CD4-positive, alpha-beta T cell treated with Interleukin-15 for 4 hours (primary cell): ENCODE measurements at regions not wholly inside any gene's neighbourhood (a gene's known extent, or its start where the extent isn't known, plus 50 kb on each side); places are given as distances from the start of the nearest gene placed in this dataset.

Experiments
- DNase-seq: peaks from one replicate; pipeline ENCODE4 v3.0.0-alpha.2; 2020; ENCODE audit warnings: low spot score

DNA sequence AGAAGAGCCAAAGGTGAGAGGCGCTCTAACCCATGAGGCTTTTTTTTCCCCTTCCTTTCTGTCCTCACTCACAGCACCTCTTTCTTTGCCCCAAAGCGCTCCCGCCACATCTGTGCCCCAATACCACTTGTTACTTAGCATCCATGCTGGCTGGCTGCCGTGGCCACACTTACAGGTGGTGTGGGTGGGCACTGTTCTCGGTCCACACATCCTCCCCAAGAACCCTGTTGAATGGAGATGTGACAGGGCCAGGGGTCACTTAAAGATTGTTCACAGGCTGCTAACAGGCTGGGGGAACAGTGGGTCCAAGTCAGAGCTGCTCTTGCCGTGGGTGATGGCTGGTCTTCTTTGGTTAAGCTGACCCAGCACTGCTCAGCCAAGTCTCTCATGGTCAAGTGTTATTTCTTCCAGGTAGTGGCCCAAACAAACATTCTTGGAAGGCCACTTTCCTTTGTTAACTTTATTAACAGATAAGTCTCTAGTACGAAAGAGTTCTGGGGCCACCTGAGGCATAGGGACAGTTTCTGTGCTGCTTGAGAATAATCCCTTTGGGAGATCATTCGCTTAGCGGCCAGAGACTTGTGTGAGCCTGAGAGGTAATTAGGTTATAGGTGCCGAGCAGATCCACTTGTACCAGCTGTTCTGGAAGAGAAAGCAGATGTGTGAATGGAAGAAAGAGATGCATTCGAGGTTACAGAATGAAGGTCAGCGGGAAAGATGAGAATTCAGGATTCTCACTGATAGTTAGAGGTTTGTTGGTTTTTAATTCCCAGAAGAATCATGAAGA lies 62.6 kb upstream of the IRF2BP2 start:
- no peak for DNase-seq

DNA sequence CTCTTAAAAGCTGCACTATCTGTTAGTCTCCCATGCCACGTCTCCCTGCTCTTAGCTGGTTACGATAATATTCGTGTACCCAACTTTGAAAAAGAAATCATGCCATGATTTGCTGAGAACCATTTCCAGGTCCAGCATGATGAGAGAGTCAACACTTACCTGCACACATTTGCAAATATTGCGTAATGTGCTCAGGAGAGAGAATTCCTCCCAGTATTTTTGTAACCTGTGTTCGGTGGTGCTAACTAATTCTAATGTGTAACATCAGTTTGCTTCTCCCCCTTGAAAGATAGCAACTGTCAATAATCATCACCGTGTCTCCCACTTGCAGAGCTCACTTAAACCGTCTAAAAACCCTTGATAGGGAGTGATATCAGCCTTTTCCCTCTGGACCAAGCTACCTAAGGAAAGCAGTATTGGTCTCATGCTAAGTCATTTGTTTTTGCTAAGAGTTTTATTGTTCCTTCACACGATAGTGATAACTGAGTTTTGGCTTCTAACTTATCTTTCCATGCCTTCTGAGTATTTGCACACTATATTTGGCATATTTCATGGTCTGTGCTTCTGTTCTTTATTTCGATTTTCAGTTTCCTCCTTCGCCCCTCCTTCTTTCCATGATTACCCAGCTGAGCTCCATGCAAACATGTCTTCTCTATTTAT lies 61.1 kb upstream of the IRF2BP2 start:
- DNase-seq, result no peak

DNA sequence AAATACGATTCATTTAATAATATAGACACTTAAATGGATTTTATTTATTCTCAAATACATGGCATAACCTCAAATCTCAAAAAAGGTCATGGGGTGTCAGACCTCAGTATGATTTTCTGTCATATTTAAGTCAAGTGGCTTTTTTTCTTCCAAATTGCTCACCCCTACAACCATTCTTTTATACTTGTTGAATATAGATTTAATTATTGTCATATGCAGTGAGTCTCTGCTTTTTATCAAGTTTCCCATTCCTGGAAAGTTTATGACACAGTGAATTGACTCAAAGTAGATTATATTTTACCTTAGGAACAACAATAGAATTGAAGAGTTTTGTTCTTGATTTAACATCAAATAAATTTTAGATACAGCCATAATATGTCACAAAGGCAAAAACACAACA lies 59.5 kb upstream of the IRF2BP2 start:
- no peak for DNase-seq

DNA sequence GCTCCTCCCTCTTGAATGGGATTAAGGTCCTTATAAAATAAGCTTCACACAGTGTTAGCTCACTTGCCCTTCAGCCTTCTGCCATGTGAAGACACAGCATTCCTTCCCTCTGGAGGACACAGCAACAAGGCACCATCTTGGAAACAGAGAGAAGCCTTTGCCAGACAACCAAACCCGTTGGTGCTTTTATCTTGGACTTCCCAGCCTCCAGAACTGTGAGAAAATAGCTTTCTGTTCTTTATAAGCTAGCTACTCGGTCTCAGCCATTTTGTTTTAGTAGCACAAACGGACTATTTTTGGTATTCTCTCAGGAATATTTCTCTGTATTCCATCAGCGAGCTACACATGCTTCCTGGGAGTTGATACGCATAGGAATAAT lies 58.6 kb upstream of the IRF2BP2 start:
- DNase-seq, result no peak

DNA sequence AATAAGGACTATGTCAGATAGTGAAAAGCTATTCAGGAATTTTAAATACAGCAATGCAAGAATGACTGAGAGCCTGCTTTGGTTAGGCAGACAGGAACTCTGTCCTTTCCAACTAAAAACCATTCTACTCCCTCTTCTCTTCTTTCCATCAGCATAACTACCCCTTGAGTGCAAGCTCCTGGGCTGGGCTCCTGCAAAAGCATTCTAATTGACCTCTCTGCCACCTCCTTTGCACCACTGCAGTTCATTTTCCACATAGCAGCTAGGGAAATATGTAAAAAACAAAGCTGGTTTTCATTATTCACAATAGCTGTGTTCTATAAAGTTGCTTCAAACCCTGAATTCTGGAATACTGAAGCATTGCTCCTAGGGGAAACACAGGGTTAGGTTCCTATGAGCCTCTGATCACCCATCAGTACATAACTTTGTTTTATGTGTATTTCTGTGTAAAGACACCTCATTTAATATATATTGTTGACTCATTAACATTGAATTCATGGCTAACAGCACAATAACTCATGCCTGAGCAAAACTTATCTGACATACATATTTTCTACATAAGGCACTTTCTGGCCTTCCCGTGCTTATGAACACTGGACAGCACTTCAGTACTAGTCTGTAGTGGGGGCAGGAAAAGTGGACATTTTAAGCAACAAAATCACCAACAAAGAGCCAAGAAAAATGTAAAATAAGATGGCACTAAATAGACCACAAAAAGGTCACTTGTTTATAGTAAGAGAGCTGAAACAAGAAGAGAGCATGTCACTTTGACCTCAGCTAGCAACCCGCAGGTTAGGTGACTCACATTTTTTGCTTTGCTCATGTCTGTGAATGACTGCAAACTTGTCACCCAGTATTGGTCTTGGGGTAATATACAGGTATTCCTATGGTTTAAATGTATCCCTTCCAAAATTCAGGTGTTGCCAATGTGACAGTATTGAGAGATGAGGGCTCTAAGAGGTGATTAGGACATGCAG lies 57.9 kb upstream of the IRF2BP2 start:
- no peak for DNase-seq

DNA sequence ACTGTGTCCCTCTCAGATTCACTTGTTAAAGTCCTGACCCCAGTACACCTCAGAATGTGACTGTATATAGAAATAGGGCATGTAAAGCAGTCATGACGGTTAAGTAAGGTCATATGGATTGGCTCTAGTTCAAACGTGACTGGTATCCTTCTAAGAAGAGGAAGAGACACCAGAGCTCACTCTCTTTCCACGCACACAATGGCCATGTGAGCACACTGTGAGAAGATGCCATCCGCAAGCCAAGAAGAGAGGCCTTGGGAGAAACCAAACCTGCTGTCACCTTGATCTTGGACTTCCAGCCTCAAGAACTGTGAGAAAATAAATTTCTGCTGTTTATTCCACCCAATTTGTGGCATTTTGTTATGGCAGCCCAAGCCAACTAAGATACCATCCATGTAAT lies 56.8 kb upstream of the IRF2BP2 start:
- no peak for DNase-seq

DNA sequence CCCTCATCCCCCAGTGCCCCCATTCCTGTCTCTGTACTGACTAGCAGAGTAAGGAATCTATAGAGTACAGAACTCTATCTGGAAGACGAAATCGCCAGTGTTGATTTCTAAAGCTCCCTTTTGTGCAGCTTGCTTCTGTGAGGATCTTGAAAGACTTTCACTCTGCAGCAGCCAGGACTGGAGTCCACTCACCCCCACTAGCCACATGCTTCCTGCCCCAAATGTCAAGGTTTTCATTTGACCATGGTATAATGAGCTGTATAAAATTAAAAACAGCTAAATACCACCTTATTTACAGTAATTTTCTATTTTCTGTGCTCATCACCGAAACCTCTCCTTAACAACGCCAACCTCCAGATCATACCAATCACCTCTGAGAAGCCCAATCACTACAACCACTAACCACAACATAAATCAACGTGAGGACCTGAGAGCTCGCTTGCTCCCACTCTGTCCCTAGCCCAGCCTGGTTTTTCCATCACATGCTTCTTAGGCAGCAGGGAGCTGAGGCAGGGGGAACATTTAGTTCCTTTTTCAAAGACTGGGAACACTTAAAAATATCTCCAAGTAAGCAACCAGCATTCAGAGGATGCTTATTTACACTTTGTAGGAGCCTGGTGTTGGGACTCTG lies 56.1 kb upstream of the IRF2BP2 start:
- no peak for DNase-seq

DNA sequence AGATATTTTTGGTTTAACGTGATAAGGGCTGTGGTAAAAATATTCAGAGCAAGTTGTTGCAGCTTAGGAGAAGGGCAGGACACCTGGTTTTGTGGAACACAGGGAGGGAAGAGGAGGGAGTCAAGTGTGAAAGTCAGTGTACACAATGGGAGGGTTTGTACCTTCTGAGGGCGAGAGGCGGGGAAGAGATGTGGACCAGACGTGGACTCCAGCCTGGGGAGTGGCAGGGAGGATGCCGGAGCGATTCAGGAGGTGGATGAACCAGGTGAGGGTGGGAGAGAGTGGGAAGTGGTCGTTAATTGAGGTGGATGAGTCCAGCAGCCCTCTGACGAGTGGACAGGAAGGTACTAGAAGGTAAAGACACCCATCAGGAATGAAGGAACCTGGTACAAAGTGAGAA lies 52.2 kb upstream of the IRF2BP2 start:
- DNase-seq, result no peak

DNA sequence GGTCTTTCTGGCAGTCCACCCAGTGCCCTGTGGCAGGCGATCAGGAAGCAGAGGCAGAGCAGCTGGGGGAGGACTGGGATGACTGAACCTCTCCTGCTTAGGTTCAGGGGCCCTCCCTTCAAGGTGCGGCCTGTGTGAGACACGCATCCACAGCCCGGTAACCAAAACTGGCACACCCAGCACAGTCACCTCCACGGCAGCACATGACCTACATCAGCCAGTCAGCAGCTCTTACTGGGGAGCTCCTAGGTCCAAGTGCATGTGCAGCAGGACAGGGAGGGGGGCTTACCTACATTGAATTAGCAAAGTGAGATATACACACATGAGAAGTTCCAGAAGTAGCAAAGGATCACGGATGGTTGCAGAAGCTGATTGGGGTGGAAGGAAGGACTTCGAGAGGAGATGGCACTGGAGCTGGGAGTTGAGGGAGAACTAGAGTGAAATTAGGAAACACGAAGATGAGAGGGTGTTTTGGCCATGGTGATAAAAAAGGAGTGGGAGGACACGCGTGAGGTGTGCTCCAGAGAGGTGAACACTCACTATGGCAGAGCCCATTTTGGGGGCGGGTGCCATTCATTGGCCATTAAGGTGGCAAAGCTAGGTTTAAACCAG lies 51.4 kb upstream of the IRF2BP2 start:
- no peak for DNase-seq

DNA sequence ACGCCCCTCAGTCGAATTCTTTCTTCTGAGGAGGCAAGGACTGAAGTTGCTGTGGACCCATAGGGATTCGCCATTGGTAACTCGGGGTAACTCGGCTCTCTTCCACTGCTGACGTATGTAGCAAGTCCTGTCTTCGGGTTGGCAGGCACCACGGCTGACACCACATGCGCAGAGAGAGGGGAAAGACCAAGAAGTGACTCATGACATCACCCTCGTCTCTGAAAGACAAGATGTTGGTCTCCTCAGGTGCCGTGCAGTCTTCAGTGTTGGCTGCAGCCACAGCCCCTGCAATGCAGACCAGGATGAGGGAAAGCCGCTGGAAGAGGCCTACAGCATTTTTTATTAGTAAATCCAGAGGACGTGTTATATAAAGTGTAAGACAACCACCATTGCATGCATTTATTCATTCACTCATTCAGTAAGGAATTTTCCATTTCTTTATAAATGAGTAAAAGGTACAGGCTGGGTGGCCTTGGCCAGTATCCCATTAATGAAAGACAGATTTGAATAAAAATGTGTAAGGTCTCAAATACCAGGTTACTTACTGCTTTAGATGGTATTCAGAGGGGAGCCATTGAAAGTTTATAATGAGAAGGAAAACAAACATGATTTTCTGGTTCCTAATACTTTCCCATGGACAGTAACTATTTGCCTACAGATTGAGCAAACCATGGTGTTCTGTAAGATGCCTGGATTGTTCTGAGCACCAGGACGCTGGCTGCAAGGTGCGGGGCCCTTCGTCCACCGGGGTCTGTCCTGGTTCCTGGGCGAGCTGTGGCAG lies 50.7 kb upstream of the IRF2BP2 start:
- DNase-seq, result no peak
